Neural crest cell (in vitro differentiated cells): ENCODE measurements at regions not wholly inside any gene's neighbourhood (a gene's known extent, or its start where the extent isn't known, plus 50 kb on each side); places are given as distances from the start of the nearest gene placed in this dataset.

Source experiments
- DNase-seq: peaks from one replicate; pipeline ENCODE4 v3.0.0; 2021; ENCODE audit warnings: low read depth, mixed read lengths, low spot score
- H3K27ac Mint-ChIP-seq: one replicate; pipeline ENCODE4 v1.8.0; 2021; ENCODE audit warnings: mild to moderate bottlenecking, mixed read lengths; ENCODE audit not compliant: unreplicated experiment
- H3K27me3 Mint-ChIP-seq: 2 replicates; pipeline ENCODE4 v1.8.0; 2021; ENCODE audit warnings: low read depth, mild to moderate bottlenecking, mixed read lengths
- H3K36me3 Mint-ChIP-seq: 2 replicates; pipeline ENCODE4 v1.8.0; 2021; ENCODE audit warnings: low read depth, mild to moderate bottlenecking, mixed read lengths
- H3K4me1 Mint-ChIP-seq: 2 replicates; pipeline ENCODE4 v1.8.0; 2021; ENCODE audit warnings: mixed read lengths
- H3K4me3 Mint-ChIP-seq: one replicate; pipeline ENCODE4 v1.8.0; 2021; ENCODE audit warnings: mild to moderate bottlenecking, mixed read lengths
- H3K9me3 Mint-ChIP-seq: 2 replicates; pipeline ENCODE4 v1.8.0; 2021; ENCODE audit warnings: mixed read lengths
- TF ChIP-seq, protein P1 (sequence below): fragments of 200-600 bp; sonication (generic); conservative IDR thresholded peaks from 2 replicates; pipeline ENCODE4 v1.5.0; 2021; ENCODE audit warnings: antibody characterized with exemption, mild to moderate bottlenecking

DNA sequence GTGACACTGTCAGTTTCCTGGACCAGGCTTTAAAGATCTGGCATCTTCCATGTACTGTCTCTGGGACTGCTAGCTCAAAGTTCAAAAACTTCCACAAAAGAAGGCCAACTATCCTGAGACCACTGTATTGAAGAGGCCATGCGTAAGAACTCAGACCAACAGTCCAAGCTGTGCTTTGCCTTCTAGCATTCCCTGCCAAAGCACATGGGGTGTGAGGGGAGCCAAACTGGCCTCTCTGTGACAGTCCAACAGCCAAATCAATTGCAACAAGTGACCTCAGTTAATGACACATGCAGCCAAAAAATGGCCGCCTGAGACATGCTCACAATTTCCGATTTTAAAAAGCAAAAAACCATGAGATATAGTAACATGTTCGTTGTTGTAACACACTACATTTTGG is 160.3 kb upstream of the CDH19 start:
- peaks cover 14% of the 10 kb centered on the region for H3K4me1 Mint-ChIP-seq
- H3K27ac Mint-ChIP-seq = no peak overlapping the region
- H3K9me3 Mint-ChIP-seq = no peaks in the 10 kb centered on the region
- no peaks in the 10 kb centered on the region for H3K36me3 Mint-ChIP-seq
- no peak for DNase-seq
- H3K27me3 Mint-ChIP-seq = no peaks in the 10 kb centered on the region
- TF ChIP-seq, protein P1, sequence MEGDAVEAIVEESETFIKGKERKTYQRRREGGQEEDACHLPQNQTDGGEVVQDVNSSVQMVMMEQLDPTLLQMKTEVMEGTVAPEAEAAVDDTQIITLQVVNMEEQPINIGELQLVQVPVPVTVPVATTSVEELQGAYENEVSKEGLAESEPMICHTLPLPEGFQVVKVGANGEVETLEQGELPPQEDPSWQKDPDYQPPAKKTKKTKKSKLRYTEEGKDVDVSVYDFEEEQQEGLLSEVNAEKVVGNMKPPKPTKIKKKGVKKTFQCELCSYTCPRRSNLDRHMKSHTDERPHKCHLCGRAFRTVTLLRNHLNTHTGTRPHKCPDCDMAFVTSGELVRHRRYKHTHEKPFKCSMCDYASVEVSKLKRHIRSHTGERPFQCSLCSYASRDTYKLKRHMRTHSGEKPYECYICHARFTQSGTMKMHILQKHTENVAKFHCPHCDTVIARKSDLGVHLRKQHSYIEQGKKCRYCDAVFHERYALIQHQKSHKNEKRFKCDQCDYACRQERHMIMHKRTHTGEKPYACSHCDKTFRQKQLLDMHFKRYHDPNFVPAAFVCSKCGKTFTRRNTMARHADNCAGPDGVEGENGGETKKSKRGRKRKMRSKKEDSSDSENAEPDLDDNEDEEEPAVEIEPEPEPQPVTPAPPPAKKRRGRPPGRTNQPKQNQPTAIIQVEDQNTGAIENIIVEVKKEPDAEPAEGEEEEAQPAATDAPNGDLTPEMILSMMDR = no peak
- no peak overlapping the region for H3K4me3 Mint-ChIP-seq

DNA sequence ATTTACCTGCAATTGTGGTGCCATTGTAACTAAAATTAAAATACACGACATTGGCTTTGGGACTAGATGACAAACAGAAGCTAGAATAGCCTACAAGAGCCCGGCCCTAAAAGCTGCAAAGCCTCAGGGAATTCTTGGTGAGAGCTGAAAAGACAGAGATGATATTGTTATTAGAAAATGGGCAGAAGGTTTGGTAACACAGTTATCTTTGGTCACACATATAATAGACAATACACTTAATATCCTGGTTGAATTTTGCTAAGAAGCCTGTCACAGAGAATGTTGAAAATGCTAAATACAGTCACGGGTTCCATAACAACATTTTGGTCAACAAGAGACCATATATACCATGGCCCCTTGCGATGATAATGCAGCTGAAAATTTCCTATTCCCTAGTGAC is 157.3 kb upstream of the CDH19 start:
- Mint-ChIP-seq H3K36me3 (no peaks in the 10 kb centered on the region), H3K27ac (no peak overlapping the region), H3K4me3 (no peak overlapping the region), H3K27me3 (no peaks in the 10 kb centered on the region), H3K9me3 (no peaks in the 10 kb centered on the region), H3K4me1 (peaks cover 7% of the 10 kb centered on the region)
- TF ChIP-seq, protein P1 = no peak
- no peak for DNase-seq

DNA sequence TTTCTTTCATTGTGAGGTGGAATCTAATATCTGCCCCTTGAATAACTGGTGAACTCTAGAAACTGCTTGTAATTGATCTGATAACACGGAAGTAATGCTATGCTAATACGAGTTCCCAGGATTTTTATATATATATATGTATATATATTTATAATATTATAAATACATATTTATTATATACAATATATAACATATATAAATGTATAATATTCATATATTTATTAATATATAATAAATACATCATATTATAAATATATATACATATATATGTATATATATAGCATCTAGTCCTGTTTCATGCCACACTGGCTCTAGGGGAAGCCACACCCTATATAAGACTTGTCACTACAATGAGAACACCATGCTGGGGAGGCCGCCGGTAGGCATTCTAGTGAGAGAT is 156.7 kb upstream of the CDH19 start:
- H3K4me1 Mint-ChIP-seq = peaks cover 7% of the 10 kb centered on the region
- H3K36me3 Mint-ChIP-seq = no peaks in the 10 kb centered on the region
- H3K9me3 Mint-ChIP-seq = no peaks in the 10 kb centered on the region
- DNase-seq = no peak
- H3K27ac Mint-ChIP-seq = no peak overlapping the region
- no peak overlapping the region for H3K4me3 Mint-ChIP-seq
- no peaks in the 10 kb centered on the region for H3K27me3 Mint-ChIP-seq
- TF ChIP-seq, protein P1 = no peak

DNA sequence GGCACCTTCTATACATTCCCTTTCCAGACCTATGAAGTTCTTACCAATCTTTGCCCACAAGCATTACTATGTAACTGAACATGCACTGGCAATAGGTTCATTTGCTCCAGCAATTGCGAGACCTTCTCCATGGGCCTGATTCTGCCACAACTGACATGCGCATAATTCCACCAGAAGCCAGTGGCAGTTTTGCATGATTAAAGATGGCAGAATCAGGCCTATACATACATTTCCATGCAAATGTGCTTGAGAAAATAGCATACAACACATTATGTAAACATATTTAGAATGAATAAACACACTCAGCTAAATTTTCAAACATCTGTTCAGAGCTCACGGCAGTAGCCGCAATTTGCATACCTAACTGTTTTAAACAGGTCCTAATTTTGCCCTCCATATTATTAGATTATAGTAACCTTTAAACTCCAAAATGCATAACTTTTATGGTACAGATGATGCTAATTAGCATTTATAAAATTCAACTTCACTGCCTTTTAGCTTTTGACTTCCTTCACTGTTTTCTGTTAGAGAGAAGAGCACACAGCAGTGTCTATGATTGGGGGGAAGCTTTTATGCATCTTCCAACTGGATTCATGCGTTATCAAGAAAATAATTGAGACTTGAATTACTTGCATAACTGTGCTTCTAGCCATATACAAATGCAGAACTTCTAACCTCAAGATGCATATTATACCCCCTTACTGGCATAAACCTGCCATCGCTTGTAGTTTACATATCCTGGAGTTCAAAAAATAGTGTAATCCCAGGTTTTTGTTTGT is 155.3 kb upstream of the CDH19 start:
- no peak overlapping the region for H3K4me3 Mint-ChIP-seq
- H3K36me3 Mint-ChIP-seq = no peaks in the 10 kb centered on the region
- H3K27ac Mint-ChIP-seq = no peak overlapping the region

DNA sequence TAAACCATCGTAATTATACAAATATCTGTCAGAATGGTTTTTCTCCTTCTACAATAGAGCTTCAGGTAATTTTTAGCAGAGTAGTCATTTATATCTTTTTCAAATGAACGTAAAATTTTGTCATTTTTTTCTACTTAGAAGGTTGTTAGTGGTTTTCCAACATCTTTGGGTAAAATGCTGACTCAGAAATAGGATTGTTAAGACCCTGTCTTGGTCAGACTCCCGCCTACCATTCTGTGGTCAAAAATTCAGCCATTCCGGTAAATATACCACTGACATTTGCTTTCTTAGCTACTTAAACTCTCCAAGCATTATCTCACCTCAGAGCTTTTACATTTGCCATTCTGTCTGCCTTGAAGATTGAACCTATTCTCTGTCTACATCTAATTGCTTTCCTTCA is 154.1 kb upstream of the CDH19 start:
- H3K27me3 Mint-ChIP-seq = no peaks in the 10 kb centered on the region
- no peak for DNase-seq

More for the DNA sequence above, 155.3 kb upstream of the CDH19 start:
- peaks cover 7% of the 10 kb centered on the region for H3K4me1 Mint-ChIP-seq
- no peaks in the 10 kb centered on the region for H3K27me3 Mint-ChIP-seq
- no peaks in the 10 kb centered on the region for H3K9me3 Mint-ChIP-seq
- TF ChIP-seq, protein P1 = no peak
- no peak for DNase-seq

More for the DNA sequence above, 154.1 kb upstream of the CDH19 start:
- H3K4me3 Mint-ChIP-seq = no peak overlapping the region
- H3K4me1 Mint-ChIP-seq = peaks cover 7% of the 10 kb centered on the region
- H3K27ac Mint-ChIP-seq = no peak overlapping the region
- TF ChIP-seq, protein P1 = no peak
- H3K36me3 Mint-ChIP-seq = no peaks in the 10 kb centered on the region
- H3K9me3 Mint-ChIP-seq = no peaks in the 10 kb centered on the region
